SH-SY5Y (cell line): ENCODE measurements at regions not wholly inside any gene's neighbourhood (a gene's known extent, or its start where the extent isn't known, plus 50 kb on each side); places are given as distances from the start of the nearest gene placed in this dataset.

Experiments
- GATA2 ChIP-seq: IDR thresholded peaks from 2 replicates; pipeline ENCODE4 v1.6.1; 2011; ENCODE audit warnings: mild to moderate bottlenecking, low read depth, low read length
- GATA3 ChIP-seq: IDR thresholded peaks from 2 replicates; pipeline ENCODE4 v1.6.1; 2011; ENCODE audit warnings: low read depth, mild to moderate bottlenecking, low read length, moderate library complexity

DNA sequence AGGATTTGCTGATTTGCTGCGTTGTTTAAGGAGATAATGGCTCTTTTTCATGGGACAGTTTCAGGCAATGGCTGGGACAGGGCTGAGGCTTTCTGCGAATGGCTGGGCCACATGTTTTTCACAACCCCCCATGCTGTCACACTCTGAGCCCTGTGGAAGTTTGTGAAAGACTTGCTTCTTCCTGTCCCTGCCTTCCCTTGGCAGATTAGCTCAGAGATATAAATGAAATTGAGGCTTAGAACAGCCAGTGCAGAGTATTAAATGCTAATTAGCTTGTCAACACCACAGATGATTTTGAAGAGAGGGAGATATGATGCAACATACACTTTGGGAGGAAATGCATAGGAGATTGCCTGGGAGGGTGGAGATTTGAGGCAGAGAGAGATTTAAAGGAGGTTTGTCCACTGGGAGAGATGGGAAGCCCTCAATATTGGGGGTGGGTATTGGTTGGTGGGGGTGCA, 232.0 kb downstream of the SH2D4B start:
- no peak for TF ChIP-seq GATA2
- no peak for TF ChIP-seq GATA3
